ENCODE measurements at regions not wholly inside any gene's neighbourhood (a gene's known extent, or its start where the extent isn't known, plus 50 kb on each side); places are given as distances from the start of the nearest gene placed in this dataset.

GRCh38 chr16:73290258-73290657 lies 242.3 kb upstream of the ZFHX3 start:
- no peak for TF ChIP-seq CBX5 (IDR thresholded peaks at IDR 0.05; ENCODE audit: low read depth)
- no peak for TF ChIP-seq CEBPZ (IDR thresholded peaks at IDR 0.05; ENCODE audit: low read depth, low read length)
- no peak for TF ChIP-seq POLR2A (IDR thresholded peaks at IDR 0.05; ENCODE audit: low read depth, low read length)
- TF ChIP-seq CTCF (IDR thresholded peaks at IDR 0.05 in 2 of 3, conservative IDR thresholded peaks at IDR 0.05 in 1 of 3; ENCODE audit: control insufficient read depth in 2 of 3, extremely low read depth in 1 of 3, insufficient read depth in 1 of 3, low read depth in 3 of 3, low read length in 3 of 3), result no peak
- no peak for TF ChIP-seq EZH2 (IDR thresholded peaks at IDR 0.05; ENCODE audit: borderline replicate concordance, control insufficient read depth, low read depth, low read length)
- no peak for TF ChIP-seq POU2F2 (IDR thresholded peaks at IDR 0.05; ENCODE audit: borderline replicate concordance, low read depth, low read length)
